HG03103 (cell line): ENCODE measurements at regions not wholly inside any gene's neighbourhood (a gene's known extent, or its start where the extent isn't known, plus 50 kb on each side); places are given as distances from the start of the nearest gene placed in this dataset.

Experiments used
- ATAC-seq: cut with Tn5 transposase; IDR thresholded peaks from one replicate; pipeline ENCODE4 v1.9.1; 2021; ENCODE audit warnings: low read depth; ENCODE audit not compliant: unreplicated experiment

- ATAC-seq, result no peak
These were observed 893.0 kb upstream of the PRR20A start for GRCh38 chr13:56247692-56248091.

- no peak for ATAC-seq
These were observed 869.0 kb upstream of the PRR20A start for GRCh38 chr13:56271686-56272085.

DNA sequence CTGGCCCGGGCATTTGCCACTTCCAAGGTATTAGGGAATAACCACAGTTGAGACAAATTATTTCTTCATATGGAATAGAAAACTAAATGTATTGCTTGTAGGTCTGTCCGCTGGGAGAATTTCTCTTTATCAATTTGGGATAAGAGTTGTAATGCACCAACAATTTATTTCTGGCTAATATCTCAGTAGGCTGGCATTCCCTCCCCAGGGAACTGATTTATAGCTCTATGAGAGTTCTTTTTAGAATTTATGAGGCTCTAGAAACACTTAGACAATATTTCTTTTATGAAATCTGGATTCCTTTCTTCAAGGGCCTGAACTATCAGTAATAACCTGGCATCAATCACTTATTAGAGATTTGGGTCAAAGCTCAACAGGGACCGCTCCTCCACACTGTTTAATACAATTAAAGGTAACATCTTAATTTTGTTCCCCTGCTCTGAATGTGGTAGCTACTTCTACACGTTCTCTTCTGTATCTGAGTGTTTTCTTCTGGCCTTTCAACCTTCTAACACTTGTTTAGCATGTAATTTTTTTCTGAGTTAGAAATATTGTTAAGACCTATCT, 857.4 kb upstream of the PRR20A start:
- ATAC-seq, result no peak

- ATAC-seq, result no peak
These were observed 841.1 kb upstream of the PRR20A start for GRCh38 chr13:56299650-56300049.

- ATAC-seq, result no peak
These were observed 826.0 kb upstream of the PRR20A start for GRCh38 chr13:56314765-56315164.

- ATAC-seq, result no peak
These were observed 822.9 kb upstream of the PRR20A start for GRCh38 chr13:56317841-56318240.

GRCh38 chr13:56332671-56333070, 808.0 kb upstream of the PRR20A start:
- no peak for ATAC-seq

DNA sequence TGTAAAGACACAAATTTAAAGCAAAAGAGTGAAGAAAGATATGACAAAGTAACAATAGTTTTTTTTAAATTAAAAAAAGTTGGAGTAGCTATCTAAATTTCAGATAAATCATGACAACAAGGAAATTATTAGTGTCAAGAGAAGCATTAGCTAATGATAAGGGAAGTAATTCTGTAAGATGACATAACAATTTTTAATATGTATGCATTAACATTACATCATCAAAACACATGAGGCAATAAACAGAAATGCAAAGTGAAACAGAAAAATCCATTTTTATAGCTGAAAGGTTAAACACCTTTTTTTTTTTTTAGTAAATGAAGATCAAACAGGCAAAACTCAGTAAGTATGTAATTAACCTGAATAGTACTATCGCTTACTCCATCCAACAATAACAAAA, 804.9 kb upstream of the PRR20A start:
- ATAC-seq, result no peak

DNA sequence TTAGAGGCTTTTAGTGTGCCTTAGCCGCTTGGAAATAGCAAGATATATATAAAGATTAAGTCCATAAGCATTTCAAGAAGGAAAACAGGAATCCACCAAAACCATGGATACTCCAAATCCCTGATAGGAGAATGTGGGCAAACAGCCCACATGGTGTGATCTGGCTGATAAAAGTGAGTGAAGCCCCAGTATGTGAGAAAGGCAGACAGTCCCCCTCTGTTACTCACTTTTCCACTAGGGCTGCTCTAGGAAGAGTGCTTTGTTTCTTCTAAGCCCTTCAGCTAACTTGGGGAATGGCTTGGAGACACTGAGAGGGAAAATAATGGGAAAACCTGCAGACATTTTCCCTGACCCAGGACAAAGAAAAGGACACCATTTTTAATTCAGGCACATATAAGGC, 802.3 kb upstream of the PRR20A start:
- ATAC-seq, result no peak

- ATAC-seq, result no peak
These were observed 793.7 kb upstream of the PRR20A start for GRCh38 chr13:56347014-56347413.

DNA sequence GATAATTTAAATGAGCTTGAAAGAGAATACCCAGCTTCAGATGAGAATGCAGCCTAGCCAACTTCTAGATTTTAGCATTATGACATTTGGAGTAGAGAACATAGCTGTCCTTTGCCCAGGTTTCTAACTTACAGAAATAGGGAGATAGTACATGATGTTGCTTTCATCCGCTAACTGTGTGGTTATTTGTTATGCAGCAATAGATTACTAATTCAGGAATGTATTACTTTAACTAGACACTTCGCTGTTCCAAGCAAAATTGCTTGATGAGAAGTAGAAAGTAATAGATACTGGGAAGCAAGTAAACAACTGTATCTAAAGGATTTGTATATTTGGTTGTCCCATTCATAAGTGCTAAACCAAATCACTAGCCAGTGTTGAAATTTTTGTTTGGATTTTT, 790.9 kb upstream of the PRR20A start:
- ATAC-seq, result no peak

DNA sequence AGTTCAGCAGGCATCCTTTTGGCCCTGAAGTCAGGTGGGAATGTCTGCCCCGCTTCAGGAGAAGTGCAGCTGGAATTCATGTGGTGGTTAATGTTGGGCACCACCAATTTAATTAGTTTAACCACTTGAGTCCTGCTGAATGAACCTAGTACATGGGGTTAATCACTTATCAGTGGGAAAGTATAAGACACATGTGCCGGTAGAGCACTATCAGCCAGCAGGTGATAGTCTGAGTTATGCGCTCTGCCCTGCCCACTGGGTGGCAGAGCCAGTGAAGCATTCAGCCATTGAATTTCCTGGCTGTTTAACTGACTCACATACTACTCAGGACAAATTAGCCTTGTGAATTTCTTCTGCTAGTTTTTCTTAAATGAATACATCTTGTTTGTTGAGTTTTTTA, 789.7 kb upstream of the PRR20A start:
- no peak for ATAC-seq

GRCh38 chr13:56352361-56352760, 788.4 kb upstream of the PRR20A start:
- ATAC-seq, result no peak

- no peak for ATAC-seq
These were observed 787.8 kb upstream of the PRR20A start for GRCh38 chr13:56352901-56353300.

DNA sequence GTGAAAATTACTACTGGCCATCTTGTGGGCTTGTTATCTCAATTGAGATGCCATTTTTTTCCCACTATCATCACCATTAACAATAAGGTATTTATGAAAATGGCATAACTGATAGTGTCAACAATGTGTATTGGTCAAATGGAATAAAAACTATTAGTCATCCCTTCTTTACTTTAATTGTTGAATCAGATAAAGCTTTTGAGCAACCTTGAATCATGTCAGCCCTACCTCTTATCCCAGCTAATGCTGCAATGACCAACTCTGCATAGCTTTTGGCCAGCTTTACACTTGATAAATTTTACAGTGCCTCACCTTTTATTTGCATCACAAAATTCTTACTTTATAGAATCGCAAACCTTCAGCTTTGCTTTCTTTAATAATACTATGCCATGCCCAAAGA, 784.0 kb upstream of the PRR20A start:
- ATAC-seq, result no peak

GRCh38 chr13:56378566-56378965, 762.2 kb upstream of the PRR20A start:
- no peak for ATAC-seq

- ATAC-seq, result no peak
These were observed 747.2 kb upstream of the PRR20A start for GRCh38 chr13:56393549-56393948.

DNA sequence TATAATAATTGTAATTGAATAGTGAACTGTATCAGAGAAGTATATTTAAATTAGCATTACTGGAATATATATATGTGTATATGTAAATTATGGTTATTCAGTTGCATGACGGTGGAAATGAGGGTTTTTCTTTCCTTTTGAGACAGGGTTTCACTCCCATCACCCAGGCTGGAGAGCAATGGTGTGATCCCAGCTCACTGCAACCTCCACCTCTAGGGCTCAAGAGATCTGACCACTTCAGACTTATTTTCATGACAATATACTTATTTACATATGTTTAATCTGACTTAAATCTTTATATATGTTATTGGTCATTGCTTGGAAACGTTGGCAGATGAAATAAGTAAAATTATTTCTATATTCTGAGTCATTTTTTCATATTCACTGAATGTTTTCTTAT, 744.4 kb upstream of the PRR20A start:
- no peak for ATAC-seq

DNA sequence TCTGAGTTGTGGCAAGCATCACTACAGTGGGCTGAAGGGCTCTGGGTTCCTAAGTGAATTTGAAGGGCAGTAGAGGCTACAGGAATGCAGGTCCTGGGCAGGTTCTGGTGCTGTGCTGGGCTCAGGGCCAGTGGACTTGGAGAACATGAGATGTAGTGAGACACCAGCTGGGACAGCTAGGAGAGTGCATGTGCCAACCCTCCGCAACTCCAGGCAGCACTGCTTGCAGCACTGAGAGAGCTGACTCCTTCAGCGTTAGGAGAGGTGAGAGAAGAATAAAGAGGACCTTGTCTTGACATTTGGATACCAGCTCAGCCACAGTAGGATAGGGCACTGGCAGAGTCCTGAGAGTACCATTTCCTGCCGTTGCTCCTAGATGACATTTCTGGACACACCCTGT, 739.9 kb upstream of the PRR20A start:
- ATAC-seq, result no peak

- no peak for ATAC-seq
These were observed 727.9 kb upstream of the PRR20A start for GRCh38 chr13:56412856-56413255.

DNA sequence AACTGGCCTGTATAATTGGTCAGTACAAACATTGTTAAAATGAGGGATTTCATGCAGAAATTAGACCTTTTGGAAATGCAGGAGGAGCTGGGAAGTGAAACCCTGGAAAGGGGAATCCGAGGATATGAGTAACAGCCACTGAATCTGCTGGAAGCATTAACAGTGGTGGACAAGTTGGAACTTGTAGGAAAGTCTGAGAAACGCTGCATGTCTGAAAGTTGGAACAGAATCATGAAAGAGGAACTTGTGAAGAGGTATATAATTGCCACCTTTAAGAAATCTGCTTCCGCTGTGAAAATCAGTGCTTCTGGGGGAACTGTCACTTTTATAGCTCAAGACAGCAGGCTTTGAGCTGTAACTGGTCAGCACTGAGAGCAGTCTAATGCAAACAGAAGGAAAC, 716.5 kb upstream of the PRR20A start:
- ATAC-seq, result no peak

GRCh38 chr13:56457535-56458190, 683.1 kb upstream of the PRR20A start:
- ATAC-seq, result no peak

DNA sequence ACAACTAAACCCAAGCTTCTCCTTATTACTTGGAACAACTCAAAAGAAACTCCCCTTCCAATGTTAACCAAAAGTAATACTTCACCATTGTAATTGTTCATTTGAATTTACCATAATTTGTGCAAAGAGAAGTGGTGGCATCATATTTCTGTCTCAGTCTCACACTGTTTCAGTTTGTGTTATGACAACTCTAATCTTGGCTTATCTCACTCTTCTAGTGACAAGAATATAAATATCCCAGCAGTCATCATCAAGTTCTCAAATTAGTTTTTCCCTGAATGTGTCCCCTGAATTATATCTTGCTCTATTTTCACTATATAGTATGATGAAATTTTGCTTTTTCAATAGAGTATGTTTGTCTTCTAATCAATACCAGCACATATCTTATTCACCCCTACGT, 681.4 kb upstream of the PRR20A start:
- no peak for ATAC-seq
